GM21515 (cell line): ENCODE measurements at regions not wholly inside any gene's neighbourhood (a gene's known extent, or its start where the extent isn't known, plus 50 kb on each side); places are given as distances from the start of the nearest gene placed in this dataset.
A peak's percentile ranks its signal among the peaks of the same experiment; 100 is the strongest.
"Not testable (repeated sequence)": the region's sequence is repeated elsewhere in the genome, so short reads cannot be mapped to it uniquely, and the experiment has no call there.

ENCODE experiments used
- ATAC-seq: cut with Tn5 transposase; IDR thresholded peaks from one replicate; pipeline ENCODE4 v1.9.1; 2021; ENCODE audit not compliant: unreplicated experiment

- no peak for ATAC-seq
Measured at GRCh38 chr13:59263531-59263930, 900.2 kb downstream of the DIAPH3 start.

DNA sequence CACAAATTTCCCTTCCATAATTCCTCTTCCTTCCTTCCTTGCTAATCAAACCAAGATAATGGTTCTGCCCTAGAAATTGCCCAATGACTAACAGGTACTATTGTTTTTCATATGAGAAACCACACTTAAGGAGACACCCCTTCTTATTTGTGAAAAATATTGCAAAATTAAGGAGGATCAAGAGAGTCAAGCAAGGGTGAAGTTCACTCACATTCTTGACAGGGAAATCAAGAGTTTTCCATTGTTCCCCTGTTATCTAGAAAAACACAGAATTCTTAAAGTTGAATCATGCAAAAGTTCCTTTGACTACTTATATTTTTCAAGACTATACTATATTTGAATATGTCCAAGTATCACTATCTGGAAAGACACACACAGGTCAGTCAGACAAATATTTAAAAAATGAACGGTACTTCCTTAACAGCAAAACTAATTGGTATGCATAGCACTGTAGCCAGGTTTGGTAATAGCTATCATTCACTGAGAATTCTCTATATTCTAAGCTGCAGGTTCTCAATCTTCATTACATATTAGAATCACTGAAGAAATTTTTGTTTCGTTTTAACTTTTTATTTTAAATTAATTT is 897.2 kb downstream of the DIAPH3 start:
- ATAC-seq, result no peak

GRCh38 chr13:59269476-59269875 is 894.3 kb downstream of the DIAPH3 start:
- ATAC-seq, result no peak

GRCh38 chr13:59270327-59270726 is 893.4 kb downstream of the DIAPH3 start:
- ATAC-seq, result no peak

DNA sequence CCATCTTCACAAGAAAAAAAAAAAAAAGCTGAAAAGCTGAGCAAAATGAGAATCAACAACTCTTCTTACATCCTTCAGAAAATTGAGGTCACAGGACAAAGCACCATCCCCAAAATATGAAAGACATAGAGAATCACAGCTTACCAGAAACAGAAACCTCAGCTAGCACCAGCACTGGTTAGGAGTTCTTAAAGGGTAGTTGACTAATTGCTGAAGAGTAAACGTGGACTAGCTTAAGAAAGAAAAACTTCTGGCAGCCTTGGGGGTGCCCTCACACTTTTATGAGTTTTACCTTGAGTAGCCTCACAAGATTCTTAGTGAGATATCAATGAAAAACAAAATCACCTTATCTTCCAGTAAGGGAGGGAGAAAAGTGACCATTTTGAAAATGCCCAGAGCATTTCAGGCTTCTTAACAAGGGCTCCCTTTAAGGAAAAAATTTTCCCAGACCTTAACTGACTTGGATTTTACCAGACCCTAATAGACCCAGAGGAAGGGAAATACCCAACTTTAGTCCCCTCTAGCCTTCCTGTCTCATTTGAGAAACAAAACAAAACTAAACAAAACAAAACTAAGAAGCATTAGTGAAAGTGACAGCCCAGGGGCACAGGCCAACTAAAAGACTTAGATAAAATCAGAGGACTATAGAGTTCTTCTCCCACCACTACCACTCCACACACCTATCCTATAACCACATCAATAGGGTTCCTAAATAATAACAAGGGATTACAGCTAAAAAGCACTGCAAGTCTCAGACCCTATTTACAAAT is 888.6 kb downstream of the DIAPH3 start:
- ATAC-seq, result peak; percentile 52

- no peak for ATAC-seq
Measured at GRCh38 chr13:59276436-59276835, 887.3 kb downstream of the DIAPH3 start.

- no peak for ATAC-seq
Measured at GRCh38 chr13:59277106-59277505, 886.6 kb downstream of the DIAPH3 start.

- no peak for ATAC-seq
Measured at GRCh38 chr13:59279028-59279427, 884.7 kb downstream of the DIAPH3 start.

- no peak for ATAC-seq
Measured at GRCh38 chr13:59279576-59279975, 884.2 kb downstream of the DIAPH3 start.

GRCh38 chr13:59280297-59280696 is 883.4 kb downstream of the DIAPH3 start:
- no peak for ATAC-seq

- ATAC-seq, result no peak
Measured at GRCh38 chr13:59281453-59281852, 882.3 kb downstream of the DIAPH3 start.

DNA sequence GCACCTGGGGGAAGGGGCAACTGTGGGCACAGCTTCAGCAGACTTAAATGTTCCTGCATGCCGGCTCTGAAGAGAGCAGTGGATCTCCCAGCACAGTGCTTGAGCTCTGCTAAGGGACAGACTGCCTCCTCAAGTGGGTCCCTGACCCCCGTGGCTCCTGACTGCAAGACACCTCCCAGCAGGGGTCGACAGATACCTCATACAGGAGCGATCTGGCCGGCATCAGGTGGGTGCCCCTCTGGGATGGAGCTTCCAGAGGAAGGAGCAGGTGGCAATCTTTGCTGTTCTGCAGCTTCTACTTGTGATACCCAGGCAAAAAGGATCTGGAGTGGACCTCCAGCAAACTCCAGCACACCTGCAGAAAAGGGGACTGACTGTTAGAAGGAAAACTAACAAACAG is 871.5 kb downstream of the DIAPH3 start:
- not testable (repeated sequence) for ATAC-seq

GRCh38 chr13:59299584-59299983 is 864.1 kb downstream of the DIAPH3 start:
- ATAC-seq, result no peak

DNA sequence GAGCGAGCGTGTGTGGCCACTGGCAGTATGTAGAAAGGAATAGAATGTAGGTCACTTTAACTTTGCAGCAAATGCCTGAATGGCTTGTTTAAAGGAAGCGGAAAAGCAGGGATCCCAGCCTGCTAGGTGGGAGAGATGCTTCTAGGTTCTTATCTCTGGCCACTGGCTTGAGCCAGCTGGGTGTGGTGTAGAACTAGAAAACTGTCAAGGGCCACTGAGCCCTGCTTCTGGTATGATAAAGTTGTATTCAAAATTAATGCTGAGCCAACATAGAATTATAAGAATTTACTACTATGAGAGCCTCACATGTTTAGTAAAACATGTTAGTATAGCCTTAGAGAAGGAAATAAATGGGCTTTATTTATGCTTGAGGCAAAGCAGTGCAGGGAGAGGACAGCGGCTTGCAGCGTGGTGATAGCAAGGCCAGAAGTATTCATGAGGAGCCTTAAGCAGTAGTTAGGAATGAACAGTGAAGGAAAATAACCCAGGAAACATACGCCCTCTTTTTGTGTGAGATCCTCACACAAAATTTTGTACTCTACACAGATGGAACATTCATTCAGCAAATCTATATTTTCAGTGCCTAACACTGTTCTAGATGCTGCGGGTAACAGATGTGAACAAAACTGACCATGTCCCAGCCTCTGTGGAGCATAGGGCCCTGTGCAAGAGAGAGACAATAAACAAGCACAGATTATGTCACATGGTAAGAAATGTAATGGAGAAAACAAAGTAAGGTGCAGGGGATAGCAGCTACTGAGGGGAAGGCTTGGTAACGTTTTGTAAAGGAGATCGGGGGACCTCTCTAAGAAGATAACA is 863.2 kb downstream of the DIAPH3 start:
- no peak for ATAC-seq

GRCh38 chr13:59301174-59301567 is 862.6 kb downstream of the DIAPH3 start:
- no peak for ATAC-seq

GRCh38 chr13:59303433-59303832 is 860.3 kb downstream of the DIAPH3 start:
- no peak for ATAC-seq

DNA sequence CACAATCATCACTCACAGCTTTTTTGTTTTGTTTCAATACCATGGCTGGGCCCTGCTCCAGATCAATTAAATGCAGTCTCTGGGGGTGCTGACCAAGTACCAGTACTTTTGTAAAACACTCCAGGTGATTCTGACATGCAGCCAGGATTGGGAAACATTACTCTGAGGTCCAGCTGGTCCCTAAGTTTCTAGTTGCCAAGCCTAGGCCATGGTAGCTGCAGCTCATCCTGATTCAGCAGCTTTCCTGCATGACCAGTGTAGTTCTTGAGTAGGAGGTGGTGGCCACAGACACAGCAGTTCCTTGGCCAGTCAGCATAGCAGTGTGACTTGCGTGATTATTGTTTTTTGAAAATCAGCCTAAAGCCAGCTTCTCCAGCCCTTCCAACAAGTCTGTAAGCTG is 859.1 kb downstream of the DIAPH3 start:
- ATAC-seq, result no peak

DNA sequence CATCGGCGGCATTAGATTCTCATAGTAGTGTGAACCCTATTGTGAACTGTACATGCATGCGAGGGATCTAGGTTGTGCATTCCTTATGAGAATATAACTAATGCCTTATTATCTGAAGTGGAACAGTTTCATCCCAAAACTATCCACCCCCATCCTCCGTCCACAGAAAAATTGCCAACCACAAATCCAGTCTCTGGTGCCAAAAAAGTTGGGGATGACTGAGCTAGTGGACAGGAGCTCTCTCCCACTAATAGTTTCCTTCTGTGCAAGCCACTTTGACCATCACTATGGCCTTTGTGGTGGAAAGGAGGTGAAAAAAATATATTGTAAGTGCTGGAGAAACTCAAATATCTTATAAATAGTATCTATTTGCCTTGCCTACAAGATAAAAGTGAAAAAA is 857.8 kb downstream of the DIAPH3 start:
- ATAC-seq, result no peak

DNA sequence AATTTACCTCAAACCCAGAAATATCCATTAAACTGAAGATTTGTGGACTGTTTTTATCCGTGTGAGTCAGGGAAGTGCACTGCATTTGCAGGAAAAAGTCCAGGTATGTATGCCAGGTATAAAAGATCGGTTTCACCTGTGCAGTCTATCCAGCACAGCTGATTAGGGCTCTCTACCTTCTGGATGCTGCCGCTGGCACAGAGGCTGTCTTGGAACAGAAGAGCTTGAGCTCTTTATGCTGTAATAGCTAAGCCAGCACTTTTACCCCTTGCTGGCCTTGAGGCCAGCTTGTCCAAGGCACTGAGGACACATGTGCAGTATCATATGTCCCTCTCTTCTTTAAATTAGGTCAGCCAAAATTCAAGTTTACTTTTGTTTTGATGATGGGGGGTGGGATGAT is 851.0 kb downstream of the DIAPH3 start:
- ATAC-seq, result no peak

GRCh38 chr13:59318320-59318930 is 845.3 kb downstream of the DIAPH3 start:
- peak; percentile 84 for ATAC-seq

DNA sequence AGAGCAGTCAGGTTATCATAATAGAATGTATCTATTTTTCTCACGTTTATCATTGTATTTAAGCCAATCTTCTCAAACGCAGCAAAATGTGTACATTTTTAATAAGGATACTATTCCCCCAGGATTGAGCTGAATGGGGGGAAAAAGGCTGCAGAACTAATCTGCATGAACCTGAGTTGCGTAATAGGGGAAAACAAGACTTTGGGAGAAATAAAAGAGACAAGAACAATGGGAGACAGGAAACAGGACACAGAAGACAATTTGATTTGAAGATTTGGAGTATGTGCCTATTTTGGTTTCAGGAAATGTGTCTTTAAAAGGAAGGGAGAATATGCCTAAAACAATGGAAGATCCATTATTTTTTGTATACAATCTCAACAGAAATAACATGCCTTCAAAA is 844.5 kb downstream of the DIAPH3 start:
- no peak for ATAC-seq

DNA sequence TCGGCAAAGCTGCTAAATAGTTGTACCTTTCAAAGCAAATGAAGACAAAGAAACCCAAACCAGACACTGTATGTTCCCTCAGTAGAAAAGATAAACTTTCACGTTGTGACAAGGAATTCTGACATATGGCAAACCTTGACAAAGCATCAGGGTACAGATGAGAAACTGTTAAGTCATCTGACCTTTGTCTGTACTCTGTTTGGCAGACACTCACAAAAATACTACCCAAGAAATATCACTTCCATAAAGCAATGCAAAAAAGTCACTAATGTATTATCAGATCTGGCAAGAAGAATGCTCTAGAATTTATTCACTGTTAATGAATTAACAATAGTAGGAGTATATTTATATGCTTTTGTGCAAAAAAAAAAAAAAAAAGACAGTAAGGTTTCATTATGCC is 843.7 kb downstream of the DIAPH3 start:
- ATAC-seq, result no peak
